Ovary (tissue), 7 donors: ENCODE measurements at regions not wholly inside any gene's neighbourhood (a gene's known extent, or its start where the extent isn't known, plus 50 kb on each side); places are given as distances from the start of the nearest gene placed in this dataset.

Source experiments
- DNase-seq, 5 donors: peaks; one replicate each; pipeline ENCODE4 v3.0.0-alpha.2; 2019 to 2020
- H3K27ac ChIP-seq, 2 donors: fragments of 200-600 bp; one replicate each; pipeline versions ENCODE4 v1.5.1 to v1.8.0; 2019 to 2022
- H3K27me3 ChIP-seq: fragments of 200-600 bp; one replicate; pipeline ENCODE4 v1.8.0; 2022
- H3K36me3 ChIP-seq: fragments of 200-600 bp; sonication (generic); one replicate; pipeline ENCODE4 v1.5.1; 2019
- H3K4me1 ChIP-seq: one replicate; pipeline ENCODE4 v1.8.1; 2013; ENCODE audit warnings: mild to moderate bottlenecking, moderate library complexity; ENCODE audit not compliant: insufficient read depth
- H3K4me3 ChIP-seq: fragments of 200-600 bp; sonication (generic); one replicate; pipeline ENCODE4 v1.5.1; 2017
- H3K9me3 ChIP-seq, 2 donors: fragments of 200-600 bp in 1 of 2; sonication (generic) in 1 of 2; one replicate each; pipeline versions ENCODE4 v1.5.1 to v1.8.1; 2013 to 2019; ENCODE audit warnings: mild to moderate bottlenecking in 1 of 2, moderate library complexity in 1 of 2
- CTCF ChIP-seq, 3 donors: fragments of 450-650 bp in 2 of 3; fragments of 200-600 bp in 1 of 3; IDR thresholded peaks; one replicate each; pipeline versions ENCODE4 v1.5.1 to v1.8.0; 2016 to 2022; ENCODE audit warnings: antibody characterized with exemption in 3 of 3, mild to moderate bottlenecking in 1 of 3
- EP300 ChIP-seq: sonication (generic); formaldehyde crosslinking; IDR thresholded peaks from one replicate; pipeline ENCODE4 v1.6.1; 2017; ENCODE audit warnings: antibody characterized with exemption
- POLR2A ChIP-seq: fragments of 450-650 bp; IDR thresholded peaks from one replicate; pipeline ENCODE4 v1.6.1; 2017; ENCODE audit warnings: antibody characterized with exemption, mild to moderate bottlenecking, moderate library complexity
- WGBS, 3 donors: extraction: QIAGEN DNeasy Blood & Tissue Kit in 1 of 3; methylation state at CpG; one replicate each; pipeline versions ENCODE4 v1.1.5 to v1.1.7; 2013 to 2017; 5-methylcytosine and 5-hydroxymethylcytosine counted together
- intact Hi-C, 4 donors: fragments of 100-400 bp; cut with DNase I; formaldehyde crosslinking; loops; one replicate each; pipeline versions ENCODE4 v1.11.0 to v1.15.1; 2022 to 2023
- donor health status: DM: no; HTN: no; CAD: no; lungs with moderate emphysema.
- donor health status: DM: no; HTN: no; CAD: no.
- donor health status: Bipolar disorder and iron deficiency.
- donor health status: DM: no; HTN: no; CAD: no.
- donor health status: DM: yes; HTN: yes; CAD: no.

- DNase-seq: no peak
- no peak overlapping the region for H3K27ac ChIP-seq
- TF ChIP-seq POLR2A (no peak), EP300 (no peak), CTCF (IDR thresholded peaks at IDR 0.05) (no peak)
- H3K4me1 ChIP-seq: no peaks in the 10 kb centered on the region
- intact Hi-C loops: no loop called here
- WGBS, 3 donors: 83 to 86% (median 84%) methylated on average over 9 of the region's 9 CpGs
- no peaks in the 10 kb centered on the region for H3K36me3 ChIP-seq
- no peaks in the 10 kb centered on the region for H3K9me3 ChIP-seq
- H3K27me3 ChIP-seq: no peaks in the 10 kb centered on the region
- H3K4me3 ChIP-seq: no peak overlapping the region
Measured at GRCh38 chr1:194442901-194443575, 1256.6 kb upstream of the B3GALT2 start.

- WGBS, 3 donors: 77 to 96% (median 85%) methylated on average over 2 of the region's 2 CpGs
- Histone ChIP-seq H3K4me3 (no peak overlapping the region), H3K27me3 (no peaks in the 10 kb centered on the region), H3K36me3 (no peaks in the 10 kb centered on the region), H3K4me1 (no peaks in the 10 kb centered on the region), H3K27ac (no peak overlapping the region), H3K9me3 (no peaks in the 10 kb centered on the region)
- intact Hi-C loops: no loop called here
- TF ChIP-seq CTCF (IDR thresholded peaks at IDR 0.05) (no peak), EP300 (no peak), POLR2A (no peak)
- DNase-seq: no peak
Measured at GRCh38 chr1:194437135-194437534, 1250.7 kb upstream of the B3GALT2 start.

- no peaks in the 10 kb centered on the region for H3K4me1 ChIP-seq
- no peaks in the 10 kb centered on the region for H3K36me3 ChIP-seq
- H3K4me3 ChIP-seq: no peak overlapping the region
- no peaks in the 10 kb centered on the region for H3K27me3 ChIP-seq
- intact Hi-C loops: no loop called here
- no peak for TF ChIP-seq CTCF (IDR thresholded peaks at IDR 0.05)
- TF ChIP-seq POLR2A: no peak
- no peak for TF ChIP-seq EP300
- no peak for DNase-seq
- 92 to 95% (median 92%) methylated on average over 21 of the region's 21 CpGs for WGBS, 3 donors
- H3K27ac ChIP-seq: no peak overlapping the region
- no peaks in the 10 kb centered on the region for H3K9me3 ChIP-seq
Measured at GRCh38 chr1:194431121-194431520, 1244.7 kb upstream of the B3GALT2 start.

- Histone ChIP-seq H3K4me3 (no peak overlapping the region), H3K27me3 (no peaks in the 10 kb centered on the region), H3K27ac (no peak overlapping the region), H3K4me1 (no peaks in the 10 kb centered on the region), H3K9me3 (peaks cover 0 to 3% of the 10 kb centered on the region in 2 donors), H3K36me3 (no peaks in the 10 kb centered on the region)
- no peak for DNase-seq
- WGBS, 3 donors: 95 to 96% (median 95%) methylated on average over 4 of the region's 4 CpGs
- intact Hi-C loops: no loop called here
- TF ChIP-seq POLR2A: no peak
- no peak for TF ChIP-seq EP300
- no peak for TF ChIP-seq CTCF (IDR thresholded peaks at IDR 0.05)
Measured at GRCh38 chr1:194420706-194421105, 1234.3 kb upstream of the B3GALT2 start.
